Muscle of leg (tissue), 3 donors: ENCODE measurements at regions not wholly inside any gene's neighbourhood (a gene's known extent, or its start where the extent isn't known, plus 50 kb on each side); places are given as distances from the start of the nearest gene placed in this dataset.
"Not testable (repeated sequence)": the region's sequence is repeated elsewhere in the genome, so short reads cannot be mapped to it uniquely, and the experiment has no call there.

ENCODE experiments used
- DNase-seq: peaks from one replicate; pipeline ENCODE4 v3.0.0; 2013
- H3K27ac ChIP-seq: one replicate; pipeline ENCODE4 v1.5.1; 2013; ENCODE audit warnings: mild to moderate bottlenecking, low read length, control low read depth
- H3K27me3 ChIP-seq: one replicate; pipeline ENCODE4 v1.6.1; 2013; ENCODE audit warnings: low read length; ENCODE audit not compliant: control insufficient read depth, insufficient read depth
- H3K36me3 ChIP-seq: one replicate; pipeline ENCODE4 v1.6.1; 2013; ENCODE audit warnings: low read length; ENCODE audit not compliant: control insufficient read depth, insufficient read depth
- H3K4me1 ChIP-seq: one replicate; pipeline ENCODE4 v1.6.1; 2013; ENCODE audit warnings: low read length; ENCODE audit not compliant: control insufficient read depth, insufficient read depth
- H3K4me3 ChIP-seq: one replicate; pipeline ENCODE4 v1.5.1; 2013; ENCODE audit warnings: low read length, control low read depth
- H3K9me3 ChIP-seq: replicated peaks from 2 replicates; pipeline ENCODE4 v1.6.1; 2013; ENCODE audit warnings: low read depth, low read length; ENCODE audit not compliant: control insufficient read depth
- WGBS: methylation state at CpG from one replicate; pipeline ENCODE4 v1.1.5; 2013; ENCODE audit warnings: missing lambda C conversion rate; ENCODE audit not compliant: insufficient coverage; 5-methylcytosine and 5-hydroxymethylcytosine counted together

GRCh38 chr3:130800829-130801228 lies 54.2 kb upstream of the PIK3R4 start:
- H3K9me3 ChIP-seq = no peaks in the 10 kb centered on the region
- DNase-seq = no peak

GRCh38 chr3:130801473-130801872 lies 54.8 kb upstream of the PIK3R4 start:
- no peaks in the 10 kb centered on the region for H3K4me1 ChIP-seq
- H3K4me3 ChIP-seq = no peak overlapping the region
- DNase-seq = no peak
- H3K9me3 ChIP-seq = no peaks in the 10 kb centered on the region
- H3K36me3 ChIP-seq = no peaks in the 10 kb centered on the region
- 86% methylated on average over 2 of the region's 3 CpGs for WGBS
- H3K27ac ChIP-seq = no peak overlapping the region
- no peaks in the 10 kb centered on the region for H3K27me3 ChIP-seq

More at GRCh38 chr3:130800829-130801228, 54.2 kb upstream of the PIK3R4 start:
- Histone ChIP-seq H3K36me3 (no peaks in the 10 kb centered on the region), H3K4me3 (no peak overlapping the region), H3K27ac (no peak overlapping the region), H3K4me1 (no peaks in the 10 kb centered on the region), H3K27me3 (no peaks in the 10 kb centered on the region)
- 95% methylated on average over 4 of the region's 7 CpGs for WGBS

GRCh38 chr3:130811557-130811956 lies 64.9 kb upstream of the PIK3R4 start:
- Histone ChIP-seq H3K4me1 (no peaks in the 10 kb centered on the region), H3K9me3 (no peaks in the 10 kb centered on the region), H3K27ac (no peak overlapping the region), H3K4me3 (no peak overlapping the region), H3K36me3 (no peaks in the 10 kb centered on the region), H3K27me3 (no peaks in the 10 kb centered on the region)
- no peak for DNase-seq
- no CpG with 5 or more reads among the region's 2 CpGs for WGBS

- 93% methylated on average over 30 of the region's 36 CpGs for WGBS
- Histone ChIP-seq H3K27ac (no peak overlapping the region), H3K4me1 (no peaks in the 10 kb centered on the region), H3K9me3 (no peaks in the 10 kb centered on the region), H3K27me3 (no peaks in the 10 kb centered on the region), H3K36me3 (no peaks in the 10 kb centered on the region), H3K4me3 (no peak overlapping the region)
- DNase-seq = no peak
Measured at GRCh38 chr3:130814691-130815472, 68.3 kb upstream of the PIK3R4 start.

DNA sequence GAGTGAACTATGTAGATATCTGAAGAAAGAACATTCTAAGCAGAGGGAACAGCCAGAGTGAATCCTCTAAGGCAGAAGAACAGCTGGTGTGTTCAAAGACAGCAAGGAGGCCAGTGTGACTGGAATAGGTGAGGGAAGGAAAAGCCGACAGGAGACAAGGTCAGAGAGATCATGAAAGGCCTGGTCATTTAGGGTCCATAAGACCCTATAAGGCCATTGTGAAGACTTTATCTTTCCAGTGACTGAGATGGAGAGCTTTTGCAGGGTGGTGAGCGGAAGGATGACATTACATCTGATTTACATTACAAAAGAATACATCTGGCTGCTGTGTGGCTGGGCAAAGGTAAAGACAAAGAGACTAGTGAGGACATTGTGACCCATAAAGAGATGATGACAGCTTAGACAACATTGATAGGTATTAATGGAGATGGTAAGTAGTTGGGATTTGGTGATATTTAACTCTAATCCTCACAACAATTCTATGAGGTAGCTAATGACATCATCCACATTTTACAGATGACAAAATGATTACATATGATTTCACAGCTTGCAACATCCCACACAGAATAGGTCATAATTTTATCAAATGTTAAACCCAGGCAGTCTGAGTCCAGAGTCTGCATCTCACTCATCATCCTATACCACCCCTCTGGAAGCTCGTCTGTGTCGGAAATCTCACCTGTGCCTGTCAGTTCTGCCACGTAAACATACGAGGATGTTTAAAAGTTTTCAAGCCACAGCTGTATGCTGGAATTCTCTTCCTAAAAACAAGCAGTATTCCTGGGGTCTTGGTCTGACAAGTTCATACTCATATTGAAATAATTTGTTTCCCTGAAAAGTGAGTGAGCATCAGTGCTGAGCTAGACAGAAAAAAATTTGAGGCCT lies 70.2 kb upstream of the PIK3R4 start:
- Histone ChIP-seq H3K27me3 (no peaks in the 10 kb centered on the region), H3K4me3 (no peak overlapping the region), H3K36me3 (no peaks in the 10 kb centered on the region), H3K9me3 (no peaks in the 10 kb centered on the region), H3K27ac (no peak overlapping the region), H3K4me1 (no peaks in the 10 kb centered on the region)
- no peak for DNase-seq
- 64% methylated on average over 4 of the region's 6 CpGs for WGBS

- not testable (repeated sequence) for H3K4me3 ChIP-seq, H3K36me3 ChIP-seq, DNase-seq, H3K9me3 ChIP-seq, H3K27ac ChIP-seq, H3K4me1 ChIP-seq, H3K27me3 ChIP-seq
- 89% methylated on average over 2 of the region's 3 CpGs for WGBS
Measured at GRCh38 chr3:130818066-130818465, 71.4 kb upstream of the PIK3R4 start.

- Histone ChIP-seq H3K27ac (no peak overlapping the region), H3K27me3 (no peaks in the 10 kb centered on the region)
- no CpG with 5 or more reads among the region's 2 CpGs for WGBS
Measured at GRCh38 chr3:130820976-130821375, 72.9 kb upstream of the ATP2C1 start.

GRCh38 chr3:130821806-130822205 lies 72.1 kb upstream of the ATP2C1 start:
- Histone ChIP-seq H3K36me3 (no peaks in the 10 kb centered on the region), H3K27ac (no peak overlapping the region), H3K4me3 (no peak overlapping the region), H3K9me3 (no peaks in the 10 kb centered on the region), H3K27me3 (no peaks in the 10 kb centered on the region), H3K4me1 (peaks cover 3% of the 10 kb centered on the region)
- DNase-seq = no peak
- no CpG with 5 or more reads among the region's 1 CpG for WGBS

More at GRCh38 chr3:130820976-130821375, 72.9 kb upstream of the ATP2C1 start:
- Histone ChIP-seq H3K9me3 (no peaks in the 10 kb centered on the region), H3K36me3 (no peaks in the 10 kb centered on the region), H3K4me1 (peaks cover 3% of the 10 kb centered on the region), H3K4me3 (no peak overlapping the region)
- DNase-seq = no peak

DNA sequence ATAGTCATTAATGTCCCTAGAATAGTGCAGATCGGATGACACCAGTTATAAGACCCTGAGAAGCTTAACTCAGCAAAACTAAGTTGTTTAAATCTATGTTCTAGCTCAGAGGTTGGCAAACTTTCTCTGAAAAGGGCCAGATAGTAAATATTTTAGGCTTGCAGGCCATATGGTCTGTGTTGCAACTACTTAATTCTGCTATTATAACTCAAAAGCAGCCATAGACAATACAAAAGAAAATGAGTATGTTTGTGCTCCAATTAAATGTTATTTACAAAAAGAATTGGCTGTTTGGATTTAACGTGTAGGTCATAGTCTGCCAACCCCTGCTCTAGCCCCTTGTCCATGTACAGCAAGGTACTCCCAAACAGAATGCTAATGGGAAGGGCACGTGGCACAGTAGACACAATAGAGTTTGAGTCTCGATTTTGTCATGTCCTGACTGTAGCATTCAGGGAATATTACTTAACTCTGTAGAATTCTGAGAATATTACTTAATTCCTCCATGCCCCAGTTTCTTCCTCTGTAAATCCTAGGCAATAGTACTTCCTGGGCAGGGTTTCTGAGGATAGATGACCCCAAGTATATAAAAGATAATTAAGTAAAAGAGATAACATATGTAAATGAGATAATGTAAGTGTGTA lies 70.5 kb upstream of the ATP2C1 start:
- no peak overlapping the region for H3K27ac ChIP-seq
- WGBS = no CpG with 5 or more reads among the region's 4 CpGs
- no peak for DNase-seq
- H3K27me3 ChIP-seq = no peaks in the 10 kb centered on the region
- H3K9me3 ChIP-seq = no peaks in the 10 kb centered on the region
- H3K4me1 ChIP-seq = peaks cover 3% of the 10 kb centered on the region
- H3K4me3 ChIP-seq = no peak overlapping the region
- H3K36me3 ChIP-seq = no peaks in the 10 kb centered on the region

DNA sequence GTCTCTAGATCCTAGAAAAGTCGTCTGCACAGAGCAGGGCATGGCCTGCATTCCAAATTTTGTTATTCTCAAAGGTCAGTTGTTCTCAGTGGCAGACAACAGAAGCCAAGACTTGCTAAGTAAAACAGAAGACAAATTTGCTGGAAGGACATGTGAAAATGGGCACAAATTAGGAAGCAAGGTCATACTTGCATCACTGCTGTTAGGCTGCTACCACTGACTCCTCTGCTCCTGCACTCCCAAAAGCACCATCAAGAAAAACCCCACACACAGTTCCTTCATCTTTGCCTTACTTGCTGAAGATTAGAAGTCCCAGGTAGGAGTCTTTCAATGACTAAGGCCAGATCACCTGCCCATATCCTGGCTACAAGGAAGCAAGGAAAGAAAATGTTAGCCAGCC lies 69.9 kb upstream of the ATP2C1 start:
- Histone ChIP-seq H3K9me3 (no peaks in the 10 kb centered on the region), H3K36me3 (no peaks in the 10 kb centered on the region), H3K27me3 (no peaks in the 10 kb centered on the region), H3K27ac (no peak overlapping the region), H3K4me3 (no peak overlapping the region), H3K4me1 (peaks cover 3% of the 10 kb centered on the region)
- 40% methylated on average over 1 of the region's 1 CpG for WGBS
- no peak for DNase-seq
